WTC11 (cell line): ENCODE measurements at regions not wholly inside any gene's neighbourhood (a gene's known extent, or its start where the extent isn't known, plus 50 kb on each side); places are given as distances from the start of the nearest gene placed in this dataset.

ENCODE experiments used
- ATAC-seq: fragments of 200-7000 bp; cut with Tn5 transposase; 2 replicates; pipeline ENCODE4 v1.10.0; 2021; ENCODE audit warnings: mild to moderate bottlenecking, moderate library complexity
- CTCF ChIA-PET: fragments of 300-600 bp; sonication (Branson Sonifier 250); formaldehyde crosslinking; loops from one replicate; lab custom pipeline; 2021; ENCODE audit warnings: antibody characterized with exemption; lab: Charles Lee
- POLR2A ChIA-PET: fragments of 350-600 bp; sonication (Branson Sonifier 250); formaldehyde crosslinking; loops from one replicate; lab custom pipeline; 2021; ENCODE audit warnings: antibody characterized with exemption; lab: Charles Lee
- DNase-seq: peaks from one replicate; pipeline ENCODE4 v3.0.0; 2021; ENCODE audit warnings: low spot score
- H3K27ac Mint-ChIP-seq: 2 replicates; pipeline ENCODE4 v1.8.0; 2021; ENCODE audit warnings: mixed read lengths
- H3K27me3 Mint-ChIP-seq: 2 replicates; pipeline ENCODE4 v1.8.0; 2021; ENCODE audit warnings: low read depth, mild to moderate bottlenecking, moderate library complexity, mixed read lengths
- H3K36me3 Mint-ChIP-seq: 2 replicates; pipeline ENCODE4 v1.8.0; 2021; ENCODE audit warnings: mixed read lengths
- H3K4me1 Mint-ChIP-seq: 2 replicates; pipeline ENCODE4 v1.8.0; 2022; ENCODE audit warnings: mixed read lengths
- H3K4me3 Mint-ChIP-seq: 2 replicates; pipeline ENCODE4 v1.8.0; 2021; ENCODE audit warnings: mild to moderate bottlenecking, moderate library complexity, mixed read lengths
- H3K9me3 Mint-ChIP-seq: 2 replicates; pipeline ENCODE4 v1.8.0; 2021; ENCODE audit warnings: mixed read lengths
- ATF2 ChIP-seq: sonication (generic); formaldehyde crosslinking; IDR thresholded peaks from 2 replicates; pipeline ENCODE4 v1.8.1; 2022; ENCODE audit warnings: low read depth, missing genetic modification reagents, borderline replicate concordance
- ATF3 ChIP-seq: sonication (generic); formaldehyde crosslinking; conservative IDR thresholded peaks from 2 replicates; pipeline ENCODE4 v1.8.1; 2022; ENCODE audit warnings: mild to moderate bottlenecking, missing genetic modification reagents
- CREB1 ChIP-seq: sonication (generic); formaldehyde crosslinking; IDR thresholded peaks from 2 replicates; pipeline ENCODE4 v1.8.0; 2023; ENCODE audit warnings: mild to moderate bottlenecking, missing genetic modification reagents
- EMX1 ChIP-seq: fragments of 250-450 bp; sonication (Bioruptor Pico); IDR thresholded peaks from 2 replicates; pipeline ENCODE4 v1.8.0; 2021; ENCODE audit warnings: mild to moderate bottlenecking
- ERG ChIP-seq: fragments of 250-450 bp; sonication (Bioruptor Pico); IDR thresholded peaks from 2 replicates; pipeline ENCODE4 v1.8.0; 2021; ENCODE audit warnings: mild to moderate bottlenecking
- FOXK1 ChIP-seq: sonication (generic); formaldehyde crosslinking; IDR thresholded peaks from 2 replicates; pipeline ENCODE4 v1.8.0; 2022; ENCODE audit warnings: mild to moderate bottlenecking, moderate library complexity, missing genetic modification reagents
- FOXP4 ChIP-seq: sonication (generic); formaldehyde crosslinking; IDR thresholded peaks from 2 replicates; pipeline ENCODE4 v1.8.0; 2022; ENCODE audit warnings: mild to moderate bottlenecking, missing genetic modification reagents
- JUN ChIP-seq: sonication (generic); formaldehyde crosslinking; IDR thresholded peaks from 2 replicates; pipeline ENCODE4 v1.8.0; 2023; ENCODE audit warnings: mild to moderate bottlenecking, missing genetic modification reagents
- NR2C2 ChIP-seq: sonication (generic); formaldehyde crosslinking; IDR thresholded peaks from 2 replicates; pipeline ENCODE4 v1.8.0; 2022; ENCODE audit warnings: mild to moderate bottlenecking, missing genetic modification reagents
- NR3C1 ChIP-seq: sonication (generic); formaldehyde crosslinking; conservative IDR thresholded peaks from 2 replicates; pipeline ENCODE4 v1.8.1; 2023; ENCODE audit warnings: low read depth, mild to moderate bottlenecking, missing genetic modification reagents
- PRDM15 ChIP-seq: sonication (generic); formaldehyde crosslinking; IDR thresholded peaks from 2 replicates; pipeline ENCODE4 v1.8.0; 2022; ENCODE audit warnings: missing genetic modification reagents
- RELA ChIP-seq: sonication (generic); formaldehyde crosslinking; IDR thresholded peaks from 2 replicates; pipeline ENCODE4 v1.8.1; 2022; ENCODE audit warnings: missing genetic modification reagents, mild to moderate bottlenecking, borderline replicate concordance
- ZBTB21 ChIP-seq: sonication (generic); formaldehyde crosslinking; IDR thresholded peaks from 2 replicates; pipeline ENCODE4 v1.8.1; 2023; ENCODE audit warnings: mild to moderate bottlenecking, missing genetic modification reagents, borderline replicate concordance
- ZMAT4 ChIP-seq: fragments of 250-450 bp; sonication (Bioruptor Pico); IDR thresholded peaks from 2 replicates; pipeline ENCODE4 v1.9.0; 2021; ENCODE audit warnings: mild to moderate bottlenecking
- ZNF138 ChIP-seq: sonication (generic); formaldehyde crosslinking; conservative IDR thresholded peaks from 2 replicates; pipeline ENCODE4 v1.8.1; 2022; ENCODE audit warnings: mild to moderate bottlenecking, moderate library complexity, missing genetic modification reagents
- ZNF219 ChIP-seq: sonication (generic); formaldehyde crosslinking; IDR thresholded peaks from 2 replicates; pipeline ENCODE4 v1.8.0; 2023; ENCODE audit warnings: missing genetic modification reagents, mild to moderate bottlenecking, borderline replicate concordance
- ZNF423 ChIP-seq: fragments of 250-450 bp; sonication (Bioruptor Pico); IDR thresholded peaks from 2 replicates; pipeline ENCODE4 v2.1.2; 2022; ENCODE audit warnings: mild to moderate bottlenecking, moderate library complexity
- ZNF512 ChIP-seq: sonication (generic); formaldehyde crosslinking; IDR thresholded peaks from 2 replicates; pipeline ENCODE4 v1.8.1; 2022; ENCODE audit warnings: missing genetic modification reagents, borderline replicate concordance

- TF ChIP-seq PRDM15 (CRISPR knock-in tag) (no peak), ATF3 (CRISPR knock-in tag) (no peak), JUN (no peak), ZNF512 (CRISPR knock-in tag) (no peak), FOXK1 (CRISPR knock-in tag) (no peak), RELA (CRISPR knock-in tag) (no peak), NR3C1 (no peak)
Observed at GRCh38 chr6:72533606-72534005, 88.3 kb upstream of the KCNQ5 start (continued).

- CTCF ChIA-PET = interaction anchor here (0.9 to 2.2 kb wide), 5 partner anchors 12 to 122 kb away, joined by 3 to 7 read pairs (median 3); no protein-coding TSS in a partner anchor
- TF ChIP-seq ZNF219 (CRISPR knock-in tag) (no peak), ERG (CRISPR knock-in tag) (no peak), ATF2 (no peak), ZBTB21 (CRISPR knock-in tag) (no peak), FOXK1 (CRISPR knock-in tag) (no peak), NR2C2 (CRISPR knock-in tag) (no peak), CREB1 (CRISPR knock-in tag) (no peak), ZMAT4 (CRISPR knock-in tag) (no peak), FOXP4 (CRISPR knock-in tag) (no peak), ZNF138 (CRISPR knock-in tag) (no peak), ZNF423 (CRISPR knock-in tag) (no peak), EMX1 (no peak)
- TF ChIP-seq, all 79 proteins: peak for 0
- Mint-ChIP-seq H3K4me3 (no peak overlapping the region), H3K27me3 (no peaks in the 10 kb centered on the region; the same call in 1 of the 2 replicates), H3K9me3 (no peaks in the 10 kb centered on the region), H3K4me1 (peaks cover 12% of the 10 kb centered on the region), H3K36me3 (no peaks in the 10 kb centered on the region), H3K27ac (no peak overlapping the region)
- POLR2A ChIA-PET = no interaction called here
- no peak for ATAC-seq
- DNase-seq = no peak
Observed at GRCh38 chr6:72534236-72534635, 87.6 kb upstream of the KCNQ5 start.
